ENCODE measurements at regions not wholly inside any gene's neighbourhood (a gene's known extent, or its start where the extent isn't known, plus 50 kb on each side); places are given as distances from the start of the nearest gene placed in this dataset.

DNA sequence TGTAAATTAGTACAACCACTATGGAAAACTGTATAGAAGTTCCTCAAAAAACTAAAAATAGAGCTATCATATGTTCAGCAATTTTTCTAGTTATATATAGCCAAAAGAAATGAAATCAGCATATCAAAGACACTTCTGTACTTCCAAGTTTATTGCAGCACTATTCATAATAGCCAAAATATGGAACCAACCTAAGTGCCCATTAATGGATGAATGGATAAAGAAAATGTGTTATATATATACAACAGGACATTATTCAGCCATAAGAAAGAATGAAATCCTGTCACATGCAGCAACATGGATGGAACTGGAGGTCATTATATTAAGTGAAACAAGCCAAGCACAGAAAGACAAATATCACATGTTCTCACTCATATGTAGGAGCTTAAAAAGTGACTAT is 112.6 kb downstream of the MDH1 start:
- TF ChIP-seq, protein P1, sequence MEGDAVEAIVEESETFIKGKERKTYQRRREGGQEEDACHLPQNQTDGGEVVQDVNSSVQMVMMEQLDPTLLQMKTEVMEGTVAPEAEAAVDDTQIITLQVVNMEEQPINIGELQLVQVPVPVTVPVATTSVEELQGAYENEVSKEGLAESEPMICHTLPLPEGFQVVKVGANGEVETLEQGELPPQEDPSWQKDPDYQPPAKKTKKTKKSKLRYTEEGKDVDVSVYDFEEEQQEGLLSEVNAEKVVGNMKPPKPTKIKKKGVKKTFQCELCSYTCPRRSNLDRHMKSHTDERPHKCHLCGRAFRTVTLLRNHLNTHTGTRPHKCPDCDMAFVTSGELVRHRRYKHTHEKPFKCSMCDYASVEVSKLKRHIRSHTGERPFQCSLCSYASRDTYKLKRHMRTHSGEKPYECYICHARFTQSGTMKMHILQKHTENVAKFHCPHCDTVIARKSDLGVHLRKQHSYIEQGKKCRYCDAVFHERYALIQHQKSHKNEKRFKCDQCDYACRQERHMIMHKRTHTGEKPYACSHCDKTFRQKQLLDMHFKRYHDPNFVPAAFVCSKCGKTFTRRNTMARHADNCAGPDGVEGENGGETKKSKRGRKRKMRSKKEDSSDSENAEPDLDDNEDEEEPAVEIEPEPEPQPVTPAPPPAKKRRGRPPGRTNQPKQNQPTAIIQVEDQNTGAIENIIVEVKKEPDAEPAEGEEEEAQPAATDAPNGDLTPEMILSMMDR (IDR thresholded peaks at IDR 0.05; ENCODE audit: low read length) = no peak
- no peak for TF ChIP-seq EZH2 (optimal IDR thresholded peaks at IDR 0.05; ENCODE audit: low read depth, low read length)
